HL-60 (cell line): ENCODE measurements at regions not wholly inside any gene's neighbourhood (a gene's known extent, or its start where the extent isn't known, plus 50 kb on each side); places are given as distances from the start of the nearest gene placed in this dataset.

Source experiments
- DNase-seq, 2 experiments: peaks; one replicate each; pipeline ENCODE4 v3.0.0-alpha.2; 2010 to 2020; ENCODE audit warnings: low read depth in 1 of 2, low spot score in 1 of 2
- H3K27ac ChIP-seq: fragments of 250-450 bp; sonication (Bioruptor Pico); replicated peaks from 2 replicates; pipeline ENCODE4 v1.5.1; 2020; ENCODE audit warnings: mild to moderate bottlenecking, moderate library complexity
- H3K27me3 ChIP-seq: fragments of 250-450 bp; sonication (Bioruptor Pico); 2 replicates; pipeline ENCODE4 v1.5.1; 2021; ENCODE audit warnings: mild to moderate bottlenecking, moderate library complexity; ENCODE audit not compliant: insufficient read depth, poor library complexity, severe bottlenecking
- H3K4me3 ChIP-seq: replicated peaks from 2 replicates; pipeline ENCODE4 v1.5.1; 2011; ENCODE audit warnings: mild to moderate bottlenecking, control low read depth, low read length; ENCODE audit not compliant: insufficient read depth
- GABPA ChIP-seq: IDR thresholded peaks from 2 replicates; pipeline ENCODE4 v1.6.1; 2012; ENCODE audit warnings: low read depth
- POLR2AphosphoS5 ChIP-seq: IDR thresholded peaks from 2 replicates; pipeline ENCODE4 v1.6.1; 2012; ENCODE audit warnings: low read depth
- REST ChIP-seq: IDR thresholded peaks from 2 replicates; pipeline ENCODE4 v1.6.1; 2012; ENCODE audit warnings: low read depth; ENCODE audit not compliant: insufficient replicate concordance
- SPI1 ChIP-seq: IDR thresholded peaks from 2 replicates; pipeline ENCODE4 v1.6.1; 2012; ENCODE audit warnings: low read depth, mild to moderate bottlenecking, borderline replicate concordance
- TF ChIP-seq, protein P1 (sequence below): IDR thresholded peaks from one replicate; pipeline ENCODE4 v1.5.1; 2011; ENCODE audit warnings: low read length, control low read depth, inconsistent platforms; ENCODE audit not compliant: insufficient read depth

GRCh38 chr13:105971738-105972137 is 563.7 kb downstream of the EFNB2 start:
- no peak for DNase-seq
- H3K27ac ChIP-seq = no peak overlapping the region
- no peak overlapping the region for H3K4me3 ChIP-seq
- H3K27me3 ChIP-seq = no peaks in the 10 kb centered on the region
- TF ChIP-seq, protein P1, sequence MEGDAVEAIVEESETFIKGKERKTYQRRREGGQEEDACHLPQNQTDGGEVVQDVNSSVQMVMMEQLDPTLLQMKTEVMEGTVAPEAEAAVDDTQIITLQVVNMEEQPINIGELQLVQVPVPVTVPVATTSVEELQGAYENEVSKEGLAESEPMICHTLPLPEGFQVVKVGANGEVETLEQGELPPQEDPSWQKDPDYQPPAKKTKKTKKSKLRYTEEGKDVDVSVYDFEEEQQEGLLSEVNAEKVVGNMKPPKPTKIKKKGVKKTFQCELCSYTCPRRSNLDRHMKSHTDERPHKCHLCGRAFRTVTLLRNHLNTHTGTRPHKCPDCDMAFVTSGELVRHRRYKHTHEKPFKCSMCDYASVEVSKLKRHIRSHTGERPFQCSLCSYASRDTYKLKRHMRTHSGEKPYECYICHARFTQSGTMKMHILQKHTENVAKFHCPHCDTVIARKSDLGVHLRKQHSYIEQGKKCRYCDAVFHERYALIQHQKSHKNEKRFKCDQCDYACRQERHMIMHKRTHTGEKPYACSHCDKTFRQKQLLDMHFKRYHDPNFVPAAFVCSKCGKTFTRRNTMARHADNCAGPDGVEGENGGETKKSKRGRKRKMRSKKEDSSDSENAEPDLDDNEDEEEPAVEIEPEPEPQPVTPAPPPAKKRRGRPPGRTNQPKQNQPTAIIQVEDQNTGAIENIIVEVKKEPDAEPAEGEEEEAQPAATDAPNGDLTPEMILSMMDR = no peak
- TF ChIP-seq SPI1 (no peak), REST (no peak), GABPA (no peak), POLR2AphosphoS5 (no peak)

DNA sequence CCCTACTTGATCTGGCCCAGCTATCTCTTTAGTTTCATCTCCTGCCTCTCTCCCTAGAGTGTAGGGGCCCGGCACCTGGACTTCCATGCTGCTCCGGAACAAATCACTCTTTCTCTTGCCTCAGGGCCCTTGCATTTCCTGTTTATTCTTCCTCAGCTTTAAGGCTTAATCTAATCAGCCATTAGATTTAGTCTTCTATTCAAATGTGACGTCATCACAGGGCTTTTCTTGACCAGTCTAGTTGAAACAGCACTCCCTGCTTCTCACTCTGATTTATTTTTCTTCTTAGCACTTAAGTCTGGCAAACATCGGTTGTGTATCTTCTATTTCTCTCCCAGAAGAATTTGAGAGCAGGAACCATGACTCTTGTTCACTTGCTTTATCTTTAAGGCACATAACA is 564.1 kb downstream of the EFNB2 start:
- H3K4me3 ChIP-seq = no peak overlapping the region
- TF ChIP-seq GABPA (no peak), SPI1 (no peak), POLR2AphosphoS5 (no peak), REST (no peak)
- TF ChIP-seq, protein P1 = no peak
- no peaks in the 10 kb centered on the region for H3K27me3 ChIP-seq
- H3K27ac ChIP-seq = no peak overlapping the region
- no peak for DNase-seq

DNA sequence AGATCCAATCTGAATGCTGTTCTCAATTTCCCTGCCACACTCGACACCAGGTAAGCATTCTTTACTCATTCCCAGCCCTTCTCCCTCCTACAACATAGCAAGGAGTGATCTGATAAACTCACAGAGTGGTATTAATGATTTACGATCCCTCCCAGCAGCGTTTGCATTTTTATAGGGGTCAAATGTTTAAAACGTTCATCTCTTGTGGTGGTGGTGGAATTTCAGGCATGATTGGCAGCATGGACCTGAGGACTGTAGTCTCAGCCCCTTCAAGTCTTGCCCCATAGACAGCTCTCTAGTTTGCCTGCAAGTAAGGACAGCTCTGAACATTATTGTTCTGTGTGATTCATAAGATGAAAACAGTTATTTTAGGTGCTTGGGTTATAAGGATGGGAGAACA is 565.7 kb downstream of the EFNB2 start:
- no peak overlapping the region for H3K27ac ChIP-seq
- TF ChIP-seq POLR2AphosphoS5 (no peak), REST (no peak), SPI1 (no peak), GABPA (no peak)
- TF ChIP-seq, protein P1 = no peak
- DNase-seq = no peak
- H3K27me3 ChIP-seq = no peaks in the 10 kb centered on the region
- no peak overlapping the region for H3K4me3 ChIP-seq
